ENCODE measurements at regions not wholly inside any gene's neighbourhood (a gene's known extent, or its start where the extent isn't known, plus 50 kb on each side); places are given as distances from the start of the nearest gene placed in this dataset.
"Not testable (repeated sequence)": the region's sequence is repeated elsewhere in the genome, so short reads cannot be mapped to it uniquely, and the experiment has no call there.

DNA sequence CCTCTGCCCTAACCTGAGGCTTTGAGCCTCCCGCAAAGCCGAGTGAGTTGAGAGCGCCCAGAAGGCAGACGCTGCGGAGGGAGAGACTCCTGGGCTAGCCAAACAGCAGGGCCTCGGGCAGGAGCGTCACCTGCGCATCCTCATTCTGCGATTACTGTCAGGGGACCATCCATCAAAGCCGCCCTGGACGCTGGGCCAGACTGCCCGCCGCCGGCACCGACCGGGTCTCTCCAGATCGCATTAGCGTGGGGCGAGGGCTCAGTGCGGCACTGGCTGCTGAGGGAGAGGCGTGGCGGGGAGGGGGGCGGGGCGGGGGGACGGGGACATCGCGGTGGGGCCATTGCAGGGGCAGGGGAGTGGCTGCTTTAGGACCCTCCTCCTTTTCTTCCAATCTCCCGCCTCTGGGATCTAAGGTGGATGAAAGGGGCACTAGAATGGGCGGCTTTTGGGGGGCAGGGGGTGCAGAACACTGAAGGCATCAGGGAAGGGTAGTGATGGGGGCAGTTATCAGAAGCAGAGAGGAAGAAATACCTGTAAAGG lies 465.7 kb downstream of the CNTNAP3B start:
- H3K27me3 ChIP-seq (ENCODE audit: insufficient read depth, low read length); DNase-seq (ENCODE audit: low read depth, low spot score); H4K20me1 ChIP-seq (ENCODE audit: insufficient read depth); ATAC-seq; POLR2A ChIA-PET; H3K9me3 ChIP-seq (ENCODE audit: control insufficient read depth in 1 of 2, insufficient read depth in 1 of 2, low read depth in 1 of 2, low read length in 2 of 2); intact Hi-C loops (cut with micrococcal nuclease); BruUV-seq (replicated peaks); H2AFZ ChIP-seq (ENCODE audit: low read depth, low read length, poor library complexity, severe bottlenecking); CTCF ChIA-PET; H3K4me2 ChIP-seq (ENCODE audit: low read length); RAD21 ChIA-PET (ENCODE audit: low non-redundant PET in 1 of 2, low total read pairs in 2 of 2, uncharacterized antibody in 2 of 2, unreplicated experiment in 2 of 2); H3K9ac ChIP-seq (ENCODE audit: low read length); H3K9me2 ChIP-seq (ENCODE audit: insufficient read depth); H3K4me1 ChIP-seq (ENCODE audit: control insufficient read depth in 1 of 2, insufficient read depth in 2 of 2, low read length in 2 of 2); H3K4me3 ChIP-seq (replicated peaks in 1 of 2; ENCODE audit: low read depth in 1 of 2, low read length in 2 of 2); H3K79me2 ChIP-seq (ENCODE audit: insufficient read depth, low read length); H3K36me3 ChIP-seq (ENCODE audit: control insufficient read depth in 1 of 2, insufficient read depth in 2 of 2, low read length in 2 of 2); H3K27ac ChIP-seq (ENCODE audit: low read depth, low read length): not testable (repeated sequence)

DNA sequence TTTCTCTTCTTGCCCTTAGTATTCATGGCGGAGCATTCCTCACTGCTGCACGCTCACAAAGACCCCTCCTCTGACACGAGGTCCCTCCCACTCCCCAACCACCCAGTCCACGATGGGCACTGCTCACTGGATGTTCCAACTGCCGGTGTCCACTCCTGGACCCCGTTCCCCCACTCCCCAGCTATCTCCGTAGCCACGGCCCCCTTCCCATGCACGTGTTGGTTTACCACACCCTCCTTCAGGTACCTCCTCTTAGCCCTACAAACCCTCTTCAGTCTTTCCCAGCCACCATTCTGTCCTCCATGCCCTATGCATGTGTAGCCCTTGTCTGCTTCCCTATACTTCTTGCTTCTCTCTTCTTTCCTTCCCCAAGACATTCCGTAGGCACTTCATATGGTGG lies 469.6 kb upstream of the ZNG1F start:
- RAD21 ChIA-PET (ENCODE audit: low non-redundant PET in 1 of 2, low total read pairs in 2 of 2, uncharacterized antibody in 2 of 2, unreplicated experiment in 2 of 2); H3K9me3 ChIP-seq (ENCODE audit: control insufficient read depth in 1 of 2, insufficient read depth in 1 of 2, low read depth in 1 of 2, low read length in 2 of 2); H2AFZ ChIP-seq (ENCODE audit: low read depth, low read length, poor library complexity, severe bottlenecking); H3K4me1 ChIP-seq (ENCODE audit: control insufficient read depth in 1 of 2, insufficient read depth in 2 of 2, low read length in 2 of 2); H3K36me3 ChIP-seq (ENCODE audit: control insufficient read depth in 1 of 2, insufficient read depth in 2 of 2, low read length in 2 of 2); intact Hi-C loops (cut with micrococcal nuclease); ATAC-seq; H3K4me3 ChIP-seq (replicated peaks in 1 of 2; ENCODE audit: low read depth in 1 of 2, low read length in 2 of 2); H4K20me1 ChIP-seq (ENCODE audit: insufficient read depth); H3K27me3 ChIP-seq (ENCODE audit: insufficient read depth, low read length); CTCF ChIA-PET; H3K4me2 ChIP-seq (ENCODE audit: low read length); H3K27ac ChIP-seq (ENCODE audit: low read depth, low read length); H3K9ac ChIP-seq (ENCODE audit: low read length); DNase-seq (ENCODE audit: low read depth, low spot score); H3K9me2 ChIP-seq (ENCODE audit: insufficient read depth); BruUV-seq (replicated peaks); H3K79me2 ChIP-seq (ENCODE audit: insufficient read depth, low read length); POLR2A ChIA-PET: not testable (repeated sequence)

DNA sequence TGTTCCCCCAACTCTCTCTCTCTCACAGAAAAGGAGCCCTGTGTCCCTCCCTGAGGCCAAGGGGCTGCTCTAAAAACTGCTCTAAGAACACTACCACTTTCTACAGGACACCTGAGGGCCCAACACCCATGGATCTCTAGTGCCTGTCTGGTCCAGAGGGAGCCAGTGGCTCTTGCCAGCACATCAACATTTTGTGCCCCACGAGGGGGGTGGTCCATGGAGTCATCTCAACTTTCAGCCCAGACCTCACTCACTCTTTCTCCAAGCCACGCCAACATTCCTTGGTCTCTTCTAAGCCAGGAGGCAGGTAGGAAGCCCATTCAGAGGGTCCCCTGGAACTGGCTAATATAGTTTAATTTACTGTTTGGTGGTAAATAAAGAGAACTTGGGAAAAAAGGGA lies 469.0 kb upstream of the ZNG1F start:
- H3K27ac ChIP-seq (ENCODE audit: low read depth, low read length); H3K27me3 ChIP-seq (ENCODE audit: insufficient read depth, low read length); BruUV-seq (replicated peaks); POLR2A ChIA-PET; DNase-seq (ENCODE audit: low read depth, low spot score); RAD21 ChIA-PET (ENCODE audit: low non-redundant PET in 1 of 2, low total read pairs in 2 of 2, uncharacterized antibody in 2 of 2, unreplicated experiment in 2 of 2); H4K20me1 ChIP-seq (ENCODE audit: insufficient read depth); H3K4me3 ChIP-seq (replicated peaks in 1 of 2; ENCODE audit: low read depth in 1 of 2, low read length in 2 of 2); H3K79me2 ChIP-seq (ENCODE audit: insufficient read depth, low read length); intact Hi-C loops (cut with micrococcal nuclease); H3K4me1 ChIP-seq (ENCODE audit: control insufficient read depth in 1 of 2, insufficient read depth in 2 of 2, low read length in 2 of 2); H3K9me2 ChIP-seq (ENCODE audit: insufficient read depth); H2AFZ ChIP-seq (ENCODE audit: low read depth, low read length, poor library complexity, severe bottlenecking); H3K9me3 ChIP-seq (ENCODE audit: control insufficient read depth in 1 of 2, insufficient read depth in 1 of 2, low read depth in 1 of 2, low read length in 2 of 2); H3K36me3 ChIP-seq (ENCODE audit: control insufficient read depth in 1 of 2, insufficient read depth in 2 of 2, low read length in 2 of 2); H3K9ac ChIP-seq (ENCODE audit: low read length); ATAC-seq; CTCF ChIA-PET; H3K4me2 ChIP-seq (ENCODE audit: low read length): not testable (repeated sequence)

DNA sequence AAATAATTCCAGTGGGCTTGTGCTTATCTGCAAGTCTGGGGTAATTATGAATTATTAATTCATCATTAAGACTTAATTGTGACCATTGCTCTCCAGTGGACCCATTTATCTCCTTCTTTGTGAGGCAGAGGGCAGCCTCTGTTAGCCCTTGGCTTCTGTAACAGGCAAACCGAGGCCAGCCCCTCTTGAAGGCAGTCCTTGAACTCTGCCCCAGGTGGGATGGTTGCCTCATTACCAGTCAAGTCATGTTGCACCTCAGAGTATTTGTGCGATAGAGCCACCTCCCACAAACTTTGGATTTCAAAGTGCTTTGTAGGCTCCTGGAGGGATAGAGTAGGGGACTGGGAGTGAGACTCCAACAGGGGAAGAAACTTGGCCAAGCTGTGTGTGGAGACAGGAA lies 468.0 kb upstream of the ZNG1F start:
- BruUV-seq (replicated peaks); H3K9ac ChIP-seq (ENCODE audit: low read length); H3K4me3 ChIP-seq (replicated peaks in 1 of 2; ENCODE audit: low read depth in 1 of 2, low read length in 2 of 2); H3K27me3 ChIP-seq (ENCODE audit: insufficient read depth, low read length); H3K4me1 ChIP-seq (ENCODE audit: control insufficient read depth in 1 of 2, insufficient read depth in 2 of 2, low read length in 2 of 2); ATAC-seq; CTCF ChIA-PET; H3K9me2 ChIP-seq (ENCODE audit: insufficient read depth); H3K27ac ChIP-seq (ENCODE audit: low read depth, low read length); H4K20me1 ChIP-seq (ENCODE audit: insufficient read depth); H2AFZ ChIP-seq (ENCODE audit: low read depth, low read length, poor library complexity, severe bottlenecking); H3K36me3 ChIP-seq (ENCODE audit: control insufficient read depth in 1 of 2, insufficient read depth in 2 of 2, low read length in 2 of 2); H3K4me2 ChIP-seq (ENCODE audit: low read length); POLR2A ChIA-PET; RAD21 ChIA-PET (ENCODE audit: low non-redundant PET in 1 of 2, low total read pairs in 2 of 2, uncharacterized antibody in 2 of 2, unreplicated experiment in 2 of 2); DNase-seq (ENCODE audit: low read depth, low spot score); intact Hi-C loops (cut with micrococcal nuclease); H3K79me2 ChIP-seq (ENCODE audit: insufficient read depth, low read length); H3K9me3 ChIP-seq (ENCODE audit: control insufficient read depth in 1 of 2, insufficient read depth in 1 of 2, low read depth in 1 of 2, low read length in 2 of 2): not testable (repeated sequence)

DNA sequence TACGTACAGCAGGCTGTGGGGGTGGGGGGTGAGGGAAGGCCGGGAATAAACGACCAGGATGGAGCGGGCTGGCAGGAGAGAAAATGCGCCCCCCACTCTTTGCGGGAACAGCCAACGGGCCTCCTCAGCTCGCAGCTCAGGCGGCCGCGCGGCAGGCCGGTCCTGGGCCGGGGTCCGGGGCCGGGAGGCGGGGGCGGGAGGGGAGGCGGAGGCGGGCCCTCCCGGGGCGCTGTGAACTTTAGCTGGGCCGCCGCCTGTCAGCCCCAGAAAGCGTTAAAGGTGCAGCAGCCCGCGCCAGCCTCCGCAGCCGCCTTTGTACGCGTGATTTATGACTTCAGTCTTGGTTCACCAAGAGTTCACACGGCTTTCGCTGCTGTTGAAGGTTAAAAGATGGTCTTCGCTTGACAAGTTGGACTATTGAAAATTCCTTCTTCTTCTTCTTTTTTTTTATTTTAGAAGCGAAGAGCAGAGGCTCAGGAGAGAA lies 466.0 kb upstream of the ZNG1F start:
- DNase-seq (ENCODE audit: low read depth, low spot score); CTCF ChIA-PET; ATAC-seq: not testable (repeated sequence)

More for the DNA sequence above, 466.0 kb upstream of the ZNG1F start:
- H3K9ac ChIP-seq (ENCODE audit: low read length); H3K79me2 ChIP-seq (ENCODE audit: insufficient read depth, low read length); H4K20me1 ChIP-seq (ENCODE audit: insufficient read depth); H3K4me2 ChIP-seq (ENCODE audit: low read length); H3K36me3 ChIP-seq (ENCODE audit: control insufficient read depth in 1 of 2, insufficient read depth in 2 of 2, low read length in 2 of 2); intact Hi-C loops (cut with micrococcal nuclease); BruUV-seq (replicated peaks); H2AFZ ChIP-seq (ENCODE audit: low read depth, low read length, poor library complexity, severe bottlenecking); H3K4me1 ChIP-seq (ENCODE audit: control insufficient read depth in 1 of 2, insufficient read depth in 2 of 2, low read length in 2 of 2); H3K4me3 ChIP-seq (replicated peaks in 1 of 2; ENCODE audit: low read depth in 1 of 2, low read length in 2 of 2); RAD21 ChIA-PET (ENCODE audit: low non-redundant PET in 1 of 2, low total read pairs in 2 of 2, uncharacterized antibody in 2 of 2, unreplicated experiment in 2 of 2); H3K9me2 ChIP-seq (ENCODE audit: insufficient read depth); POLR2A ChIA-PET; H3K27me3 ChIP-seq (ENCODE audit: insufficient read depth, low read length); H3K9me3 ChIP-seq (ENCODE audit: control insufficient read depth in 1 of 2, insufficient read depth in 1 of 2, low read depth in 1 of 2, low read length in 2 of 2); H3K27ac ChIP-seq (ENCODE audit: low read depth, low read length): not testable (repeated sequence)

Measured in HCT116 (cell line).